Endothelial cell of umbilical vein (primary cell): ENCODE measurements at regions not wholly inside any gene's neighbourhood (a gene's known extent, or its start where the extent isn't known, plus 50 kb on each side); places are given as distances from the start of the nearest gene placed in this dataset.

Experiments used
- EZH2 ChIP-seq: IDR thresholded peaks from 2 replicates; pipeline ENCODE4 v1.6.1; 2012; ENCODE audit warnings: borderline replicate concordance, low read depth, mild to moderate bottlenecking, moderate library complexity, low read length, inconsistent platforms; ENCODE audit not compliant: severe bottlenecking
- FOS ChIP-seq: IDR thresholded peaks from 2 replicates; pipeline ENCODE4 v1.6.1; 2011; ENCODE audit warnings: mild to moderate bottlenecking, low read length, moderate library complexity, borderline replicate concordance; ENCODE audit not compliant: insufficient read depth
- GATA2 ChIP-seq: IDR thresholded peaks from 2 replicates; pipeline ENCODE4 v1.7.0; 2011; ENCODE audit warnings: low read depth, mild to moderate bottlenecking, moderate library complexity, mixed read lengths, low read length; ENCODE audit not compliant: insufficient read length, insufficient read depth
- JUN ChIP-seq: IDR thresholded peaks from 2 replicates; pipeline ENCODE4 v1.6.1; 2011; ENCODE audit warnings: borderline replicate concordance, low read depth; ENCODE audit not compliant: insufficient read length, insufficient read depth
- MAX ChIP-seq: IDR thresholded peaks from 2 replicates; pipeline ENCODE4 v1.6.1; 2011; ENCODE audit not compliant: insufficient read depth, insufficient read length
- POLR2A ChIP-seq: IDR thresholded peaks from 2 replicates; pipeline ENCODE4 v1.6.1; 2012; ENCODE audit warnings: low read depth, mild to moderate bottlenecking, control low read depth, low read length
- POLR2AphosphoS5 ChIP-seq: IDR thresholded peaks from 2 replicates; pipeline ENCODE4 v1.6.1; 2012; ENCODE audit warnings: low read depth, mild to moderate bottlenecking, control low read depth, low read length, moderate library complexity; ENCODE audit not compliant: insufficient read depth
- TF ChIP-seq, protein P1 (sequence below), 2 donors: IDR thresholded peaks; 1 replicate in 1 of 2; 2 replicates in 1 of 2; pipeline ENCODE4 v1.5.1; 2011; ENCODE audit warnings: low read length in 2 of 2, mild to moderate bottlenecking in 2 of 2, moderate library complexity in 2 of 2, control low read depth in 1 of 2, inconsistent platforms in 1 of 2, low read depth in 1 of 2; ENCODE audit not compliant: insufficient read depth in 1 of 2; ENCODE audit errors: extremely low read depth in 1 of 2

DNA sequence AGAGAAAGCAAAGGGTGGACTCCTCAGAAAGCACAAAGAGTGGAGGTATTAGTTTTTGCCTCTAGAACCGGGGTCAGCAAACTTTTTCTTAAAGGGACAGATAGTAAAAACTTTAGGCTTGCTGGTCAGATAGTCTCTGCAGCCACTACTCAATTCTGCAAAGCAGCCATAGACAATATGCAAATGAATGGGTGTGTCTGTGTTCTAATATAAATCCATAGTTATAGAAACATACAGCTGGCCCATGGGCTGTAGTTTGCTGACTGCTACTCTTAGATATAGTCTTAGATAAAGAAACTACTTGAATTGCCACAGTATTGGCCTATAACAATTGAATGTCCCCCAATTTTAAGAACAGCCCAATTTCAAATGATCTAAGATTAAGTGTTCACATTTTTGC lies 101.6 kb upstream of the CACHD1 start:
- TF ChIP-seq, protein P1, sequence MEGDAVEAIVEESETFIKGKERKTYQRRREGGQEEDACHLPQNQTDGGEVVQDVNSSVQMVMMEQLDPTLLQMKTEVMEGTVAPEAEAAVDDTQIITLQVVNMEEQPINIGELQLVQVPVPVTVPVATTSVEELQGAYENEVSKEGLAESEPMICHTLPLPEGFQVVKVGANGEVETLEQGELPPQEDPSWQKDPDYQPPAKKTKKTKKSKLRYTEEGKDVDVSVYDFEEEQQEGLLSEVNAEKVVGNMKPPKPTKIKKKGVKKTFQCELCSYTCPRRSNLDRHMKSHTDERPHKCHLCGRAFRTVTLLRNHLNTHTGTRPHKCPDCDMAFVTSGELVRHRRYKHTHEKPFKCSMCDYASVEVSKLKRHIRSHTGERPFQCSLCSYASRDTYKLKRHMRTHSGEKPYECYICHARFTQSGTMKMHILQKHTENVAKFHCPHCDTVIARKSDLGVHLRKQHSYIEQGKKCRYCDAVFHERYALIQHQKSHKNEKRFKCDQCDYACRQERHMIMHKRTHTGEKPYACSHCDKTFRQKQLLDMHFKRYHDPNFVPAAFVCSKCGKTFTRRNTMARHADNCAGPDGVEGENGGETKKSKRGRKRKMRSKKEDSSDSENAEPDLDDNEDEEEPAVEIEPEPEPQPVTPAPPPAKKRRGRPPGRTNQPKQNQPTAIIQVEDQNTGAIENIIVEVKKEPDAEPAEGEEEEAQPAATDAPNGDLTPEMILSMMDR (IDR thresholded peaks at IDR 0.05; ENCODE audit: extremely low read depth in 1 of 2, insufficient read depth in 1 of 2, low read depth in 1 of 2, low read length in 2 of 2): no peak
- no peak for TF ChIP-seq POLR2A
- no peak for TF ChIP-seq POLR2AphosphoS5
- TF ChIP-seq MAX: no peak
- no peak for TF ChIP-seq GATA2
- no peak for TF ChIP-seq EZH2
- no peak for TF ChIP-seq FOS
- TF ChIP-seq JUN: no peak
